ENCODE measurements at regions not wholly inside any gene's neighbourhood (a gene's known extent, or its start where the extent isn't known, plus 50 kb on each side); places are given as distances from the start of the nearest gene placed in this dataset.
"Not testable (repeated sequence)": the region's sequence is repeated elsewhere in the genome, so short reads cannot be mapped to it uniquely, and the experiment has no call there.

GRCh38 chr18:14984531-14984930 is 236.6 kb downstream of the ANKRD30B start:
- not testable (repeated sequence) for TF ChIP-seq CTCF, POLR2A (IDR thresholded peaks at IDR 0.05)

All from Peyer's patch (tissue), 4 donors.